Testis (tissue), 2 donors: ENCODE measurements at regions not wholly inside any gene's neighbourhood (a gene's known extent, or its start where the extent isn't known, plus 50 kb on each side); places are given as distances from the start of the nearest gene placed in this dataset.

Experiments used
- DNase-seq: peaks from one replicate; pipeline ENCODE4 v3.0.0-alpha.2; 2019
- H3K27ac ChIP-seq, 2 donors: fragments of 200-600 bp; sonication (generic); one replicate each; pipeline ENCODE4 v1.5.1; 2019
- H3K27me3 ChIP-seq: fragments of 200-600 bp; sonication (generic); one replicate; pipeline ENCODE4 v1.5.1; 2019
- H3K36me3 ChIP-seq: fragments of 200-600 bp; sonication (generic); one replicate; pipeline ENCODE4 v1.5.1; 2017; ENCODE audit warnings: low read depth; ENCODE audit errors: missing control alignments
- H3K4me1 ChIP-seq: fragments of 200-600 bp; sonication (generic); one replicate; pipeline ENCODE4 v1.5.1; 2019
- H3K4me3 ChIP-seq, 2 donors: fragments of 200-600 bp; sonication (generic); one replicate each; pipeline ENCODE4 v1.5.1; 2017 to 2019
- H3K9me3 ChIP-seq: fragments of 200-600 bp; sonication (generic); one replicate; pipeline ENCODE4 v1.5.1; 2017
- POLR2A ChIP-seq: fragments of 450-650 bp; IDR thresholded peaks from one replicate; pipeline ENCODE4 v1.6.1; 2017; ENCODE audit warnings: antibody characterized with exemption, mild to moderate bottlenecking, moderate library complexity
- WGBS, 2 donors: methylation state at CpG; one replicate each; pipeline ENCODE4 v1.1.5; 2018; 5-methylcytosine and 5-hydroxymethylcytosine counted together
- intact Hi-C: fragments of 100-400 bp; cut with DNase I; formaldehyde crosslinking; loops from one replicate; pipeline ENCODE4 v1.15.1; 2023; ENCODE audit warnings: low total_unique reads
- TF ChIP-seq, protein P1 (sequence below), 3 experiments: fragments of 450-650 bp in 2 of 3; fragments of 200-600 bp in 1 of 3; sonication (generic) in 1 of 3; IDR thresholded peaks; one replicate each; pipeline ENCODE4 v1.5.1; 2016 to 2019; ENCODE audit warnings: antibody characterized with exemption in 3 of 3, mild to moderate bottlenecking in 2 of 3, moderate library complexity in 1 of 3

DNA sequence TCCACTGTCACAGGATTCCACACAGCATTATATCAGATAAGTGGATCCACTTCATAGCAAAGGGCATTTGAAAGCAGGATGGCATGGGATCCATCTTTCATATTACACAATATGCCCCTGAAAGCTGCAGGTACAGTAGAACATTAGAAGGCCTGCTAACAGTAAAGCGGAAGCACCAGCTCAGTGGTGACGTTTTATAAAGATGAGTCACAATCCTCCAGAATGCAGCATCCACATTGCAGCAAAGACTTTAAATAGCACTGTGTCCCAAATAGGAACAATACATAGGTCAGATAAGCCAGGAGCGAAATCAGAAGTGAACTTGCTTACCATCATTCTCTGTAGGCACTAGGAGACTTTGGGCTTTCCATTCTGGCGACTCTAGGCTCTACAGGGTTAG is 609.5 kb upstream of the FAT1 start:
- H3K27ac ChIP-seq = no peak overlapping the region
- H3K9me3 ChIP-seq = no peaks in the 10 kb centered on the region
- TF ChIP-seq POLR2A = no peak
- TF ChIP-seq, protein P1, sequence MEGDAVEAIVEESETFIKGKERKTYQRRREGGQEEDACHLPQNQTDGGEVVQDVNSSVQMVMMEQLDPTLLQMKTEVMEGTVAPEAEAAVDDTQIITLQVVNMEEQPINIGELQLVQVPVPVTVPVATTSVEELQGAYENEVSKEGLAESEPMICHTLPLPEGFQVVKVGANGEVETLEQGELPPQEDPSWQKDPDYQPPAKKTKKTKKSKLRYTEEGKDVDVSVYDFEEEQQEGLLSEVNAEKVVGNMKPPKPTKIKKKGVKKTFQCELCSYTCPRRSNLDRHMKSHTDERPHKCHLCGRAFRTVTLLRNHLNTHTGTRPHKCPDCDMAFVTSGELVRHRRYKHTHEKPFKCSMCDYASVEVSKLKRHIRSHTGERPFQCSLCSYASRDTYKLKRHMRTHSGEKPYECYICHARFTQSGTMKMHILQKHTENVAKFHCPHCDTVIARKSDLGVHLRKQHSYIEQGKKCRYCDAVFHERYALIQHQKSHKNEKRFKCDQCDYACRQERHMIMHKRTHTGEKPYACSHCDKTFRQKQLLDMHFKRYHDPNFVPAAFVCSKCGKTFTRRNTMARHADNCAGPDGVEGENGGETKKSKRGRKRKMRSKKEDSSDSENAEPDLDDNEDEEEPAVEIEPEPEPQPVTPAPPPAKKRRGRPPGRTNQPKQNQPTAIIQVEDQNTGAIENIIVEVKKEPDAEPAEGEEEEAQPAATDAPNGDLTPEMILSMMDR (IDR thresholded peaks at IDR 0.05) = no peak
- H3K36me3 ChIP-seq = no peaks in the 10 kb centered on the region
- intact Hi-C loops = no loop called here
- H3K27me3 ChIP-seq = no peaks in the 10 kb centered on the region
- 92 to 97% methylated on average over 4 of the region's 4 CpGs for WGBS, 2 donors
- DNase-seq = no peak
- no peaks in the 10 kb centered on the region for H3K4me1 ChIP-seq
- no peak overlapping the region for H3K4me3 ChIP-seq

DNA sequence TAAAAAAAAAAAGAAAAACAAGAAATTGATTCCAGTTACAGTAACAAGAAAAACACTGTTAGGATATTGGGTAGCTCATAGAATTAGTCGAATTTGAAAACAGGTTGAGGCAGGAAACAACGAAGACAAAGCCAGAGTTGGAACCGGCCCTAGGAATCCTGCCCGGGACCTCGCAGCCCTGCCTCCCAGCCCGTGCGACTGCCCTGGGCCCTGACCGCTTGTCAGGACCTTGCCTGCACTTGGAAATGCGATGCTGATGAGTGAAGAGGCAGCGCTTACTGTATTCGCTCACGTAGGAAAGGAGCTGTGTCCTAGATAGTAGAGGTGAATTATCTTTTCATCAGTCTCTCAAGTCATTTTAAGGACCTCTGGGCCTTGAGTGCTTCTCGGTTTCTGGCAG is 611.7 kb upstream of the FAT1 start:
- 68 to 78% methylated on average over 13 of the region's 13 CpGs for WGBS, 2 donors

DNA sequence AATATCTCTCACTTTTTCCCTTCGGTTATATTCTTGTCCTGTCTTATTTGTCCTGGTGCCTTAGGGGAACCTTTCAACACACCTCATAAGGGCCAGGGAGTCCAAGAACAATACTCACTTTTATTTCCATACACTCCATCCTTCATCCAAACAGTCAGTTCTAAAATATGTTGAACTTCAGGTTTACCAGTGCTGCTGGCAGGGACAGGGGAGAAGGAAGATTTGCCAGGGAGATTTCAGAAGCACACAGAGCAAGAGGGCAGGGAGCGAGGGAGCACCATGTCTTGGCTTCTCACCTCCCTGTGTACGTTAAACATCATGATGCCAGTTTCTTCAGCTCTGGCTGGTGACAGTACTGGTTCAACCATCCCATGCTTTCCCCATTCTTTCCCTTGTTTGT is 631.1 kb upstream of the FAT1 start:
- DNase-seq = no peak
- Histone ChIP-seq H3K9me3 (no peaks in the 10 kb centered on the region), H3K27ac (no peak overlapping the region), H3K4me3 (no peak overlapping the region), H3K27me3 (no peaks in the 10 kb centered on the region), H3K36me3 (no peaks in the 10 kb centered on the region), H3K4me1 (no peaks in the 10 kb centered on the region)
- intact Hi-C loops = no loop called here
- WGBS, 2 donors = 61 to 77% methylated on average over 3 of the region's 3 CpGs
- TF ChIP-seq POLR2A = no peak
- TF ChIP-seq, protein P1 (IDR thresholded peaks at IDR 0.05) = no peak

More for the DNA sequence above, 611.7 kb upstream of the FAT1 start:
- Histone ChIP-seq H3K36me3 (no peaks in the 10 kb centered on the region), H3K4me3 (no peak overlapping the region), H3K4me1 (no peaks in the 10 kb centered on the region), H3K27me3 (no peaks in the 10 kb centered on the region), H3K27ac (no peak overlapping the region), H3K9me3 (no peaks in the 10 kb centered on the region)
- TF ChIP-seq, protein P1 (IDR thresholded peaks at IDR 0.05) = no peak
- TF ChIP-seq POLR2A = no peak
- no peak for DNase-seq
- intact Hi-C loops = no loop called here

DNA sequence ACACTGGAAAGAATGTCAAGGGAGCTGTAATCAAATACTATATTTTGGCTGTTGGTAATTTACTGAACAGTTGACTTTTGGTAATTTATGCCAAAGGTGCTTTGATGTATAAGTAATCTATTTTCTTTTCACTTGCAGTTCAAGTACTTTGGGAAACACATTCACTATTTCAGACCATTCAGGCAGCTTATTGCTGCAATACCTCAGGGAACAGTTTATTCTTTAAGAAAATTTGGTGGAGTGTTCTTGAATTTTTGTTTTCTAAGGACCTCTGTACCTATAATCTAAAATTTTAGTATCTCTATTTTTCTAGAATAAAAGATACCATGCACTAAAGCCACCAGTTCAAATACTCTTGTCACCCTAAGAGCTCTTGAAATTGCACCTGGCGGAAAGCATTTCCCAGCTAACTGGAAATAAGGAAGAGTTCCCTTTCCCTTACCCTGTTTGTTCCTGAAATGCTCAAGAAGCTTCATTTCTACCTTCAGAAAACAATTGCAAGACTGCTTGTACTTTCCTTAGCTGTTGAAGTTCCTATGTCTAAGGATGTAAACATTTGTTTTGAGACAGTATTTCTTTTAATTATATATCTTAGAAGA is 633.5 kb upstream of the FAT1 start:
- TF ChIP-seq, protein P1 (IDR thresholded peaks at IDR 0.05) = no peak
- TF ChIP-seq POLR2A = no peak
- 96 to 100% methylated on average over 1 of the region's 1 CpG for WGBS, 2 donors
- intact Hi-C loops = no loop called here
- DNase-seq = no peak
- Histone ChIP-seq H3K36me3 (no peaks in the 10 kb centered on the region), H3K9me3 (no peaks in the 10 kb centered on the region), H3K4me1 (no peaks in the 10 kb centered on the region), H3K27me3 (no peaks in the 10 kb centered on the region), H3K27ac (no peak overlapping the region), H3K4me3 (no peak overlapping the region)

DNA sequence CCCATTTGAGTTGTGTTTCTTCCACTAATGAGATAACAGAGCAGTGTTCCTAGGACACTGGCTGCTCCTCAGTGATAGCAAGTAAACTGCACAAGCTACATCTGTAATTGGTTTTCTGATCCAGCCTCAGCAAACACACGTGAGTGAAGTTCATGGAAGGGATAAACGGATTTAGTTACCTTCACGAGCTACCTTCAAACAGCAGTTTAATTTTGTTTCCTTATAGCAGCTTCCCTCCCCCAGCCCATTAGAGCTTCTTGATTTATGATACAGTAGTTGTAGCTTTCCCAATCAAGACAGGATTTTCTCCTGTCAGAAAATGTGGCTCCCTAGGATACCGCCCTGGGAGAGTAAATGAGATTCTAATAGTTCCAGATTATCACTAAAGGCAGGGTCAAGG is 634.2 kb upstream of the FAT1 start:
- TF ChIP-seq, protein P1 (IDR thresholded peaks at IDR 0.05) = no peak
- no peak for TF ChIP-seq POLR2A
- no peaks in the 10 kb centered on the region for H3K27me3 ChIP-seq
- no peaks in the 10 kb centered on the region for H3K36me3 ChIP-seq
- intact Hi-C loops = no loop called here
- 56 to 57% methylated on average over 4 of the region's 4 CpGs for WGBS, 2 donors
- no peak overlapping the region for H3K4me3 ChIP-seq
- H3K4me1 ChIP-seq = no peaks in the 10 kb centered on the region
- no peaks in the 10 kb centered on the region for H3K9me3 ChIP-seq
- no peak for DNase-seq
- H3K27ac ChIP-seq = no peak overlapping the region
